GM12874 (cell line): ENCODE measurements at regions not wholly inside any gene's neighbourhood (a gene's known extent, or its start where the extent isn't known, plus 50 kb on each side); places are given as distances from the start of the nearest gene placed in this dataset.

Experiments used
- TF ChIP-seq, protein P1 (sequence below): IDR thresholded peaks from 2 replicates; pipeline ENCODE4 v1.5.1; 2011; ENCODE audit warnings: low read depth, mild to moderate bottlenecking, control low read depth, low read length, moderate library complexity; ENCODE audit not compliant: insufficient read depth

DNA sequence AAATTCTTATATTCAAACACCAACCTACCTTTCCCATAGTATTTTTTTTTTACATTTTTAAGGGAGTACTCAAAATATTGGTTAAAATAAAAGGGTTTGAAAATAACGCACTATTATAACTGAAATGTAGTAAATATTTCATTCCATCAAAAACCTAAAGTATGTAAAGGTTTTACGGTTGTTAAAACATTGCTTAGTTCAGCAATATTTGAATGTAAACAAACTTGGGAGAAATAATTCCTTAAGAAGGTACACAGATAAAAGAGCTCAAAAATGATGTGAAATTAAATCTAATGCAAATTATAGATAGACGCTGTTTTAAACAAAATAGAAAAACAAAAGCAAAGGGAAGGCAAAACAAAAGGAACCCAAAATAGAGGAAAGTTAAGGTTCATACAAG, 1476.9 kb downstream of the PCDH18 start:
- TF ChIP-seq, protein P1, sequence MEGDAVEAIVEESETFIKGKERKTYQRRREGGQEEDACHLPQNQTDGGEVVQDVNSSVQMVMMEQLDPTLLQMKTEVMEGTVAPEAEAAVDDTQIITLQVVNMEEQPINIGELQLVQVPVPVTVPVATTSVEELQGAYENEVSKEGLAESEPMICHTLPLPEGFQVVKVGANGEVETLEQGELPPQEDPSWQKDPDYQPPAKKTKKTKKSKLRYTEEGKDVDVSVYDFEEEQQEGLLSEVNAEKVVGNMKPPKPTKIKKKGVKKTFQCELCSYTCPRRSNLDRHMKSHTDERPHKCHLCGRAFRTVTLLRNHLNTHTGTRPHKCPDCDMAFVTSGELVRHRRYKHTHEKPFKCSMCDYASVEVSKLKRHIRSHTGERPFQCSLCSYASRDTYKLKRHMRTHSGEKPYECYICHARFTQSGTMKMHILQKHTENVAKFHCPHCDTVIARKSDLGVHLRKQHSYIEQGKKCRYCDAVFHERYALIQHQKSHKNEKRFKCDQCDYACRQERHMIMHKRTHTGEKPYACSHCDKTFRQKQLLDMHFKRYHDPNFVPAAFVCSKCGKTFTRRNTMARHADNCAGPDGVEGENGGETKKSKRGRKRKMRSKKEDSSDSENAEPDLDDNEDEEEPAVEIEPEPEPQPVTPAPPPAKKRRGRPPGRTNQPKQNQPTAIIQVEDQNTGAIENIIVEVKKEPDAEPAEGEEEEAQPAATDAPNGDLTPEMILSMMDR: no peak

DNA sequence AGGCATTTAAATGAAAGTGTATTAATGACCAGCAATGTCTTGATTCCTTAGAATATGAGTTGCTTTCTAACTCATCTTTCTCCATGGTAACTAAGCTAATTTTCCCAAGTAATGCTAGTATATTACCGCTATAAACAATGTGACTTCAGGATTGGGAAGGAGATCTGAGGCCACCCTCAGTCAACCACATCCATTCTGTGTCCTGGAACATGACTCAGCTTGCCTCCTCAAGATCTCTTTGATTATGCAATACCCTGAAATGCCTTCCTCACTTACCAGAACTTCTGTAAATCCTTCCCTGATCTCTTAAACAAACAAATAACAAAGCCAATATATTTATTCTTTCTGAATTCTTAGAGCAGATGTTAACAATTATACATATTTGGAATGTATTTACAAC, 1495.5 kb downstream of the PCDH18 start:
- TF ChIP-seq, protein P1: no peak

DNA sequence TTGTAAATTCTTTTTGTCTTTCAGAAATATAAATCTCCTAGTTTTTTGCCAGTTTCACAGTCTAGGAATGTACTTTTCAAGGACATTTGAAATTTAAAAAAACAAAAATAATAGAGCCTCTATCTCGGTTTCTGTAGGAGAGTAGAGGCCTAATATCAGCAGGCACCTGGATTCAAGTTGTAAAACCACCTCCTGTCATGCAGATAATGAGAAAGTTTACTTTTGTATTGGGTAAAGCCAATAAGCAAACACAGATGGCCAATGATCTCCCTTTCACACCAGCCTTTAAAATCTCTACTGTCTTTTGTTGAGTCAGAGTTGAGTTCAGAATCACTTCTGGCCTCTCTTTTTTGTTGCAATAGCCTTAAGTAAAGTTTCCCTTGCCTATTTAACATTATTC, 1499.9 kb downstream of the PCDH18 start:
- TF ChIP-seq, protein P1: no peak

DNA sequence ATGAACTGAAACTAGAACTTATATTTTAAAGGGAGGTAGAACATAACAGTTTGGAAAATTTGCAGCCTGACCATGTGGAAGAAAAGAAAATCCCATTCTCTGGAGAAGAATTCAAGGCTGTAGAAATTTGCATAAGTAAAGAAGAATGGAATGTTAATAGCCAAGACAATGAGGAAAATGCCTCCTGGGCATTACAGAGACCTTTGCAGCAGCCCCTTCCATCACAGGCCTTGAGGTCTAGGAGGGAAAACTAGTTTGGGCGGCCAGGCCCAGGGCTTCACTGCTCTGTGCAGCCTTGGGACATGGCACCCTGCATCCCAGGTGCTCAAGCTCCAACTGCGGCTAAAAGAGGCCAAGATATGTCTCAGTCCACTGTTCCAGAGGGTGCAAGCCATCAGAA, 1506.8 kb downstream of the PCDH18 start:
- TF ChIP-seq, protein P1: no peak

DNA sequence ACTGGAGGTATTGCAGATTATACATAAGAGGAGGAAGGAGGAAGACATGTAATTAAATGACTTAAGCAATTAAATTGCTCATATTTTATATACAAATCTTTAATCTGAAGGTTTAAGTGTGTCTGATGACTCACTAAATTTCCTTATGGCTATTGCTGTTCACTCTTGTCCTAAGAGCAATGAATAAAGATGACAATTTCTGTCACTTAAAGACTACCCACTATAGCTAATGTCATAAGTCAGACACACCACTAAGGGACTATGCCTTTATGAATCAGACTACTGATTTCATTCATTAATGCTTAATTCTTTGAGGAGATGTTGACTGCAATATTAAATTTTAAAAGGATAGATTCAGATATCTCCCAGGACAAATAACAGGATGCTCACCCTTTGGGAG, 1514.7 kb downstream of the PCDH18 start:
- TF ChIP-seq, protein P1: no peak

DNA sequence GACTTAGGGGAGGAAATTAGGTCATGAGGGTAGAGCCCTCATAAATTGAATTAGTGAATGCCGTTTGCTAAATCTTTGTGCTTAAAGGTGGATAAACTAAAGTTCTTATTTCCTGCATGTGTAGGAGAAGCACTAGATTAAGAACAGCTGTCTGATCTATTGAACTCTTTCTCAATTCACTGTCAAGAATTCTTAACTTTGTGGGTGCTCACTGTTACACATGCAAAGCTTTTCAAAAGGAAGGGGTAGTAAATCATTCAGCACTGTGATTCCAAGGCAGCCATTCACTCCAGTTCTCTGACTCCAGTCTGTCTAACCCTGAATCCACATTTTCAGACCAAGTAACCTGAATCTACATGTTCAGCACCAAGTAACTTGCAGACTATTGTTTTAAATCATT, 1520.1 kb downstream of the PCDH18 start:
- TF ChIP-seq, protein P1: no peak

DNA sequence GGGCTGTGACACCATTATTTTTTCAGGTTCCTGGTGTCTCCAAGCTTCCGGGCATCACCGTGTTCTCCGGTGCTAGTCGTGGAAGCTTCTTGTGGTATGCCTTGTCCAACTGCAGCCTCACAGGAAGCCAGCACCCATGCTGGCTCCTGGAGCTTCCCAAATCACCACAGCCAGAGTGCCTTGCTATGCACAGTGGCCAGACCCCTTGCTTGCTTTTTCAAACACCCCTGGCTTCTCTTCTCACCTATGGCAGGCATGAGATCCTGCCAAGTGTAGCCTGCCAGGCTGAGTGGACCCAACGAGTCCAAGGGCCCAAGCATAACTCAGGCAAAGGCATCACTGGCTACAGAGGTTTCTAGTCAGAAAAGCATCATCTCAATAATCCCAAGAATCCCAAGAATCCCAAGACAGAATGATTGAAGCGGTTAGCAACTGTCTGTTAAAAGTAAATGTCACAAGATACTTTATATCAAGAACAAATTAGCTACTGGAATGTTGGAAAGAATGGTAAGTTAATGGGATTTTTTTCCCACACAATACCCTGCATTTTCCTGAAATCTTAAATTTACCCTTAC, 1522.9 kb downstream of the PCDH18 start:
- TF ChIP-seq, protein P1: no peak
